ENCODE measurements at regions not wholly inside any gene's neighbourhood (a gene's known extent, or its start where the extent isn't known, plus 50 kb on each side); places are given as distances from the start of the nearest gene placed in this dataset.

DNA sequence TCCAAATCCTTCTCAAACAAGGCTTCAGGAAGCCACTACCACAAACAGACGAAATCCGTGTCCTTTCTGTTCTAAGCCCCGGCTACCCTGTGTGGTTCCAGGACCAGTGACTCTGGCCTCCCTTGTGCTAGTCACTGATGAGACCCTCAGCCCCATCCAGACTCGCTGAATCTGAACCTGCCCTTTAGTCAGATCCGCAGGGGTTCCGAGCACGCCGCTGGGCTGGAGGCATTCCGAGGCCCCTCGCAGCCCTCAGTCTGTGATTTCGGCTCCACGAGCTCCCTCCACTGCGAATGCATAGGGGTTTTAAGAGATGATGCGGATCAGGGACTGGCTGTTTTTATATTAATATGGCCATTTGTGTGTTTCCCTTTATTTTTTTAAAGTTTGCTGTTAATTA is 292.7 kb downstream of the IRF8 start:
- no peak for ATAC-seq
- CTCF ChIA-PET: no interaction called here

GRCh38 chr16:86193528-86194193 is 294.7 kb downstream of the IRF8 start:
- Mint-ChIP-seq H3K27ac (no peak overlapping the region), H3K9me3 (ENCODE audit: low read depth) (no peaks in the 10 kb centered on the region), H3K4me1 (no peaks in the 10 kb centered on the region), H3K27me3 (peaks cover 56% of the 10 kb centered on the region), H3K36me3 (no peaks in the 10 kb centered on the region), H3K4me3 (no peak overlapping the region)
- CTCF ChIA-PET: no interaction called here
- ATAC-seq (no peak), DNase-seq (no peak)

More for the DNA sequence above, 292.7 kb downstream of the IRF8 start:
- no peak overlapping the region for H3K27ac Mint-ChIP-seq
- DNase-seq: no peak
- no peaks in the 10 kb centered on the region for H3K9me3 Mint-ChIP-seq (ENCODE audit: low read depth)
- peaks cover 37% of the 10 kb centered on the region for H3K27me3 Mint-ChIP-seq
- no peaks in the 10 kb centered on the region for H3K36me3 Mint-ChIP-seq
- H3K4me3 Mint-ChIP-seq: no peak overlapping the region
- no peaks in the 10 kb centered on the region for H3K4me1 Mint-ChIP-seq

GRCh38 chr16:86195863-86196630 is 297.1 kb downstream of the IRF8 start:
- no peak overlapping the region for H3K4me3 Mint-ChIP-seq
- ATAC-seq (no peak), DNase-seq (no peak)
- H3K9me3 Mint-ChIP-seq (ENCODE audit: low read depth): no peaks in the 10 kb centered on the region
- no peaks in the 10 kb centered on the region for H3K36me3 Mint-ChIP-seq
- H3K4me1 Mint-ChIP-seq: no peaks in the 10 kb centered on the region
- no peak overlapping the region for H3K27ac Mint-ChIP-seq
- CTCF ChIA-PET: no interaction called here
- peaks cover 73% of the 10 kb centered on the region for H3K27me3 Mint-ChIP-seq

DNA sequence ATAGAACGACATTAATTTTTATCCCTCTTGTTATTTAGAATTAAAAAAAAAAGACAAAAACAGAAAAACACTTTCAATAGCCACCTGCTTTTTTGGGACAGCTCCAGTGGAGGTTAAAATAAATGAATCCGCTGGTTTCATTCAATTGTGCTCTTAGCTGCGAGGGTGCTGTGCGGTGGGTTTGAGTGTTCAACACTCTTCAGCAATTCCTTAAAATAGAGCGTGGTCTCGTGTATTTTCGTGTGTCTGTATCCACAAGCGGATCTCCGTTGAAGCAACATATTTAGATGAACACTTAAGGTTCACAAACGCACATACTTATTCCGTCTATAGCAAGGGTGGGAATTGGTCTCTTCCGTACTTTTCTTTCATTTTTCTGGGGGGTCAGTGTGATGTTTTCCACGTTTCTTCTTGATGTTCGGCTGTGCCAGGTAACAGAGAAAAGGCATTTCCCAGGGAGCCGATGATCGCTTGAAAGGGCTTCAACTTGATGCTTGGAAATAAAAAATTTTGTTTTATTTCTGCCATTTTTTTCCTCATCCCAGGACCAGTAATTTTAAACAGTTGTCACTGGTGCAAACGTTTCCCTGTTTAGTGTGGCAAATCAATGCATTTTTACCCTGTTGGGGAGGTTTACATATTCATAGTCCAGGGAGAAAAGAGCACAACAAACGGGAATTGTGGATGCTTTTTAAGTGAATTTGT is 297.9 kb downstream of the IRF8 start:
- Mint-ChIP-seq H3K9me3 (ENCODE audit: low read depth) (no peaks in the 10 kb centered on the region), H3K4me3 (no peak overlapping the region), H3K27me3 (peaks cover 70% of the 10 kb centered on the region), H3K27ac (no peak overlapping the region), H3K36me3 (no peaks in the 10 kb centered on the region), H3K4me1 (no peaks in the 10 kb centered on the region)
- CTCF ChIA-PET: no interaction called here
- ATAC-seq (no peak), DNase-seq (no peak)

DNA sequence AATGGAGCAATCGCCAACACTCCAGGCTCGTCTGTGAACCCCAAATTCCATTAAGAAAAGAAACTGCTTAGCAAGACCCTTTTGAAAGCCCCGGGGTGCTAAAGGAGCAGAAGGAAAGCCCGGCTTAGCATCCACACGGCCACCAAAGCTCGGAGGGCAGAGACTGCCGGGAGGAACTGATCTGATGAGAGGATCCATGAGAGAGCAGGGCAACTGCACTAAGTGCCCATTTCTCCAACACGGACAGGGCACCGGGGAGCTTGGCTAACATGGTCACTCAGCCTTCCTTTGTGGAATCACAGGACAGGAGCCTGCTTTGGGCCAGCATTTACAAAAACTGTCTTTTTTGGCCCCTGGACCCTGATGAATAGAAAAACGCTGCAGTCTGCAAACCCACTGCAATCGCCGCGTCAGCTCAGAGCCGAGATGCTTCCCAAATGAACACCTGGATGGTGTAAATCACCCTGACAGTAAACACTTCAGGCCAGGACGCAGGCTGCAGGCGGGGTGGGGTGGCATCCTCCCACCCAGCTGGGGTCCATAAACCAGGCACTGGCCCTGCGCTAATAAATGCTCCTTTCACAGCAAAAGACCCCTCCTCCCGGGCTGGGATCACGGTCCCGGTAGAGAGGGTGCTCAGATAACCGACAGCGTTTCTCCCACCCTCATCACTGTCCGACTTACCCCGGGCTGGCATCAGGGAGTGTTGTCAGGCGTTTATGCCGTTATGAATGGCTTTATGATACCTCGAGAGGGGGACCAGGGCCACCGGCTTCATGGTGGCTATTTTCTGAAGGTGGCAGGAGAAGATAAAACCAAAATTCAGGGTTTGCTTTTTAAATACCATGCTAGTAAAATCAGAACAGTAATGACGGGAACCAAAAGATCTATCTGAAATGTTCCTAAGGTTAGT is 299.5 kb downstream of the IRF8 start:
- H3K27me3 Mint-ChIP-seq: peaks cover 74% of the 10 kb centered on the region
- no peak overlapping the region for H3K4me3 Mint-ChIP-seq
- no peak for DNase-seq
- no peak for ATAC-seq
- no peaks in the 10 kb centered on the region for H3K4me1 Mint-ChIP-seq
- H3K9me3 Mint-ChIP-seq (ENCODE audit: low read depth): no peaks in the 10 kb centered on the region
- H3K36me3 Mint-ChIP-seq: no peaks in the 10 kb centered on the region
- no peak overlapping the region for H3K27ac Mint-ChIP-seq
- CTCF ChIA-PET: no interaction called here

- no peaks in the 10 kb centered on the region for H3K9me3 Mint-ChIP-seq (ENCODE audit: low read depth)
- H3K4me1 Mint-ChIP-seq: no peaks in the 10 kb centered on the region
- H3K36me3 Mint-ChIP-seq: no peaks in the 10 kb centered on the region
- DNase-seq: no peak
- H3K27ac Mint-ChIP-seq: no peak overlapping the region
- H3K4me3 Mint-ChIP-seq: no peak overlapping the region
- ATAC-seq: no peak
- CTCF ChIA-PET: interaction anchor here (0.6 kb wide), 1 partner anchor 114 kb away, joined by 3 read pairs; no protein-coding TSS in a partner anchor
- H3K27me3 Mint-ChIP-seq: peaks cover 70% of the 10 kb centered on the region
Measured at GRCh38 chr16:86199182-86199581, 300.2 kb downstream of the IRF8 start.

- CTCF ChIA-PET: interaction anchor here (0.6 kb wide), 1 partner anchor 113 kb away, joined by 3 read pairs; no protein-coding TSS in a partner anchor
- Mint-ChIP-seq H3K36me3 (no peaks in the 10 kb centered on the region), H3K4me1 (no peaks in the 10 kb centered on the region), H3K9me3 (ENCODE audit: low read depth) (no peaks in the 10 kb centered on the region), H3K4me3 (no peak overlapping the region), H3K27ac (no peak overlapping the region), H3K27me3 (peaks cover 64% of the 10 kb centered on the region)
- DNase-seq (no peak), ATAC-seq (no peak)
Measured at GRCh38 chr16:86199871-86200695, 301.1 kb downstream of the IRF8 start.

- CTCF ChIA-PET: no interaction called here
- no peak for DNase-seq
- H3K27me3 Mint-ChIP-seq: peaks cover 61% of the 10 kb centered on the region
- no peaks in the 10 kb centered on the region for H3K4me1 Mint-ChIP-seq
- no peaks in the 10 kb centered on the region for H3K9me3 Mint-ChIP-seq (ENCODE audit: low read depth)
- H3K27ac Mint-ChIP-seq: no peak overlapping the region
- no peak overlapping the region for H3K4me3 Mint-ChIP-seq
- ATAC-seq: no peak
- no peaks in the 10 kb centered on the region for H3K36me3 Mint-ChIP-seq
Measured at GRCh38 chr16:86200722-86201121, 301.8 kb downstream of the IRF8 start.

DNA sequence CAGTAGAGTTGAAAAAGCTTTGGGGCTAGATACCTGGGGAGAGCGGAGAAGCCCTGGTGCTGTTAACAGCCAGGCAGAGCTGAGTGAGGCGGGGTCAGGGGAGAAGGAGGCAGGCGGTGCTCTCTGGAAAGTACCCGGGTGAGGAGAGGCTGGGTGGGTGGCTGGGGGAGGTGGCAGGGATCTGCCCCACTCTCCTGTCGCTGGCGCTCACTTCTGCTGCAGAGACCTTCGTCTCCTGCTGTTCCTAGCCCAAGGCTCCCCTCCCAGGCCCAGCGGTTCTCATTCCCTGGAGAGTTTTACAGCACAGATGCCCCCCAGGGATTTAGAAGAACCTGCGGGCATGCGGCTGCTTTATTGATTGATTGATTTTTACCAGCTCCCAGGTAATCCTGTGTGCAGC is 302.8 kb downstream of the IRF8 start:
- Mint-ChIP-seq H3K4me3 (no peak overlapping the region), H3K4me1 (no peaks in the 10 kb centered on the region), H3K27ac (no peak overlapping the region), H3K36me3 (no peaks in the 10 kb centered on the region), H3K9me3 (ENCODE audit: low read depth) (no peaks in the 10 kb centered on the region), H3K27me3 (peaks cover 51% of the 10 kb centered on the region)
- no peak for DNase-seq
- CTCF ChIA-PET: no interaction called here
- no peak for ATAC-seq

GRCh38 chr16:86202267-86202666 is 303.3 kb downstream of the IRF8 start:
- Mint-ChIP-seq H3K27ac (no peak overlapping the region), H3K9me3 (ENCODE audit: low read depth) (no peaks in the 10 kb centered on the region), H3K27me3 (peaks cover 46% of the 10 kb centered on the region), H3K4me3 (no peak overlapping the region), H3K36me3 (no peaks in the 10 kb centered on the region), H3K4me1 (no peaks in the 10 kb centered on the region)
- ATAC-seq: no peak
- CTCF ChIA-PET: no interaction called here
- DNase-seq: no peak

DNA sequence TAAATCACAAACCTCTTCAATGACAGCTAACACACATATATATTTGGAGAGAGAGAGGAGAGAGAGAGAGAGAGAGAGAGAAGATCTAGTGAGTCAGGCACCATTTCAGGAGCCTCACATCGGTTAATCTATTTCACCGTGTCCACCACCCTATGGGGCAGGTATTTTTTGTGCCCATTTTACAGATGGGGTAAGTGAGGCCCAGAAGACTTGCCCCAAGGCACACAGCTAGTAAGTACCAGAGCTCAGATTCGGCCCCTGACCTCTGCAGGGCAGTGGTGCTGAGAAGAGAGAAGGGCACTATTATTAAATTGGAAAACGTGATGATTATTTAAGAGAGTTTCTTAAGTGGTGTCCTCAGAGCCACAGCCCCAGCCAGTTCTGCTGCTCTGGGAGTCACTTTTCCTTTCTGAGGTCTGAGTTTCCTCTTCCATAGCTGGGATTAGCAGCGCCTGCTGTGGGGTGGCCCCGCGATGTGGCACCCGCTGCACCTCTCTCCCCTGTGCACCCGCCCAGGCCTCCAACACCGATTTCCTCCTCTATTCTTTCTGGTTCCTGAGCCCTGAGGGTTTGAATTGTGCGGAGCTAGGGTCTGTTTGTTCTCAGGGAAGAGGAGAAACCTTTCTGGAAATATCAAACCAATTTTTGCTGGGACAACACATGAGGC is 303.9 kb downstream of the IRF8 start:
- DNase-seq: no peak
- Mint-ChIP-seq H3K4me1 (no peaks in the 10 kb centered on the region), H3K36me3 (no peaks in the 10 kb centered on the region), H3K9me3 (ENCODE audit: low read depth) (no peaks in the 10 kb centered on the region), H3K27ac (no peak overlapping the region), H3K27me3 (peaks cover 40% of the 10 kb centered on the region), H3K4me3 (no peak overlapping the region)
- CTCF ChIA-PET: no interaction called here
- ATAC-seq: no peak

GRCh38 chr16:86203557-86204275 is 304.8 kb downstream of the IRF8 start:
- ATAC-seq (no peak), DNase-seq (no peak)
- H3K4me1 Mint-ChIP-seq: no peaks in the 10 kb centered on the region
- no peak overlapping the region for H3K27ac Mint-ChIP-seq
- H3K27me3 Mint-ChIP-seq: peaks cover 32% of the 10 kb centered on the region
- H3K9me3 Mint-ChIP-seq (ENCODE audit: low read depth): no peaks in the 10 kb centered on the region
- no peaks in the 10 kb centered on the region for H3K36me3 Mint-ChIP-seq
- CTCF ChIA-PET: no interaction called here
- H3K4me3 Mint-ChIP-seq: no peak overlapping the region

Data from activated CD8-positive, alpha-beta memory T cell treated with anti-CD3 and anti-CD28 coated beads, Interleukin-2, amount 10 ng/mL, durations not matched to agents 7 days and 5 days (primary cell).